ENCODE measurements at regions not wholly inside any gene's neighbourhood (a gene's known extent, or its start where the extent isn't known, plus 50 kb on each side); places are given as distances from the start of the nearest gene placed in this dataset.

DNA sequence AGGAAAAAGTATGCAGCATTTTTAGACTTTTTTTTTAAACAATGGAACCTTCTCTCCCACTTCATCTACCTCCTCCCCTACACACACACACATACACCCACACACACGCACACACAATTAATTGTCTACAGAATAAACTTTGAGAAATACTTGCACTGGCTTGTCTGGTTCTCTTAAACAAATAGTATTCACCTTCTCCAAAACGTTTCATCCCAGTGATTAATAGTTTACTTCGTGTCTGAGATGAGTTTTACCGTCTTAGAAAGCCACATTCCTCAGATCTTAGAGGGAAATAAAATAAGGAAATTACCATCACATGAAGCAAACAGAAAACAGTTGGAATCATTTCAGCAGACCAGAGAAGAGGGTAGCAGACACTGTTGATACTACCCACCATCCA, 570.6 kb upstream of the CLINT1 start:
- Histone ChIP-seq H3K9me3 (no peaks in the 10 kb centered on the region), H3K27me3 (no peaks in the 10 kb centered on the region), H3K4me1 (no peaks in the 10 kb centered on the region), H3K36me3 (no peaks in the 10 kb centered on the region), H3K27ac (no peak overlapping the region), H3K4me3 (no peak overlapping the region)
- DNase-seq = no peak
- TF ChIP-seq POLR2A (IDR thresholded peaks at IDR 0.05) = no peak

DNA sequence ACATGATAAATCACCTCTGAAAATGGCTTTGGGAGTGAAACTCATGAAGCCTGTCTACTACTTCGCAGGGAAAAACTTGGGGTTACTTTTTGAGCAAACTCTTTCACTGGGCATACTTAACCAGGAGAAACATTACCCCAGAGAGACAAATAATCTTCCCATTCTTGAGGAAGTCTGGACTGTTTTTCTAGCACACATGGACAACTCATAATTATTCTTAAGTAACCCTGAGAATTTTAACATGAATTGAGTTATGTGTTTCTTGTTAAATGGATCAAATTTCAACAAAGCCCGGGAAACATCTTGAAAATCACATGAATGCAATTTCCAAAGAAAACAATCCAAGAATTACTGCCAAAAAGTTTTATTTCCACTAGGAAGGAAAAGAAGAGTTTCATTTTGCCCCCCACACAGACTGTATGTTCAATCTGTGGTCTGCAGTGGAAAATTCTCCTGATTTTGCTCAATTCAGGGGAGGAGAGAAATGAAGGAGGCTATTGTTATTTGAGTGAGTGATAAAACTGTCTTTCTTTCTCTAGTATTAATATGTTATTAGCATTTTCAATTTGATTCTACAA, 564.8 kb upstream of the CLINT1 start:
- Histone ChIP-seq H3K4me1 (no peaks in the 10 kb centered on the region), H3K36me3 (no peaks in the 10 kb centered on the region), H3K27ac (no peak overlapping the region), H3K9me3 (no peaks in the 10 kb centered on the region), H3K4me3 (no peak overlapping the region), H3K27me3 (no peaks in the 10 kb centered on the region)
- TF ChIP-seq POLR2A (IDR thresholded peaks at IDR 0.05) = no peak
- no peak for TF ChIP-seq CTCF (IDR thresholded peaks at IDR 0.05)
- no peak for DNase-seq

DNA sequence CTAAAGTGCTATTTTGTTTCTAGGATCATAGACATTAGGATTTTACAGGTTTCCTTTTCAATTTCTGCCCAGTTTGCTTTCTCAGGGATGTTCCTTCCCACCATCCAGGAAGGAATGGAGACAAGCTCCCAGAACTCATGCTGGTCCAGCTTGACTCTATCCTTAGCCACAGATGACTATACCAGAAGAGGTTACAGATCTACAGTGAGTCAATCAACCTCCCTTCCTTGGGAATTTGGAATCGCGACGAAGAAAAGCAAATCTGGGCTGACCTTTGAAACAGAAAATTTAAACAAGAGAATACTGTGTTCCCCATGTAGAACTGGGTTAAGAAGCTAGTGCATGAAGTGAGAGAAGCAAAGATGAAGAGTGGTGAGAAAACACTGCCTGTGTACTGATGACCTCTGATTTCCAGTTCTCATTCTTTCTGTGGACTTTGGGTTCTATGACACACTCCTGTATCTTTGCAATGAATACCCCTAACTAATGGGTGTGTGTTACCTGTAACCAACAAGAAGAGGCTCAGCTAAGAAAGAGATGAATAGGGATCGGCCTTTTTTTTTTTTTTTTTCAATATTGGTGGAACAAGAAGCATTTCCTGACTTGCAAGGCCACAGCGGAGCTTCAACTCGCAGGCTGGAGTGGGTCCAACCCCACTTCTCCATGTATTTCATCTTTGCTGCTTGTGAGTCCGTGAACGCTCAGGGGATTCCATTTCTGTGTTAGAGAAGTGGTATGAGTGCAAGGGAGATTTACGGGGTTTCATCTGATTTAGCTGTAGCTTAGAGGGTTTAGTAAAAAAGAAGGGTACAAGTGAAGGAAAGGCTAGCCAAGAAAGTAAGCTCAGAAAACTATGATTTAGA, 563.9 kb upstream of the CLINT1 start:
- H3K27ac ChIP-seq = no peak overlapping the region
- TF ChIP-seq CTCF (IDR thresholded peaks at IDR 0.05) (no peak), POLR2A (IDR thresholded peaks at IDR 0.05) (no peak)
- no peaks in the 10 kb centered on the region for H3K9me3 ChIP-seq
- no peak overlapping the region for H3K4me3 ChIP-seq
- H3K27me3 ChIP-seq = no peaks in the 10 kb centered on the region
- H3K4me1 ChIP-seq = no peaks in the 10 kb centered on the region
- no peaks in the 10 kb centered on the region for H3K36me3 ChIP-seq
- no peak for DNase-seq

GRCh38 chr5:158421319-158421718, 562.4 kb upstream of the CLINT1 start:
- Histone ChIP-seq H3K27me3 (no peaks in the 10 kb centered on the region), H3K4me1 (no peaks in the 10 kb centered on the region), H3K4me3 (no peak overlapping the region), H3K9me3 (no peaks in the 10 kb centered on the region), H3K27ac (no peak overlapping the region), H3K36me3 (no peaks in the 10 kb centered on the region)
- DNase-seq = peak in 1 of 3 donors; percentile 25
- TF ChIP-seq POLR2A (IDR thresholded peaks at IDR 0.05) = no peak
- TF ChIP-seq CTCF (IDR thresholded peaks at IDR 0.05) = no peak

- no peak for TF ChIP-seq CTCF (IDR thresholded peaks at IDR 0.05)
- no peak for TF ChIP-seq POLR2A (IDR thresholded peaks at IDR 0.05)
- no peaks in the 10 kb centered on the region for H3K27me3 ChIP-seq
- no peaks in the 10 kb centered on the region for H3K36me3 ChIP-seq
- no peak overlapping the region for H3K4me3 ChIP-seq
- no peak overlapping the region for H3K27ac ChIP-seq
- no peaks in the 10 kb centered on the region for H3K9me3 ChIP-seq
- no peak for DNase-seq
- no peaks in the 10 kb centered on the region for H3K4me1 ChIP-seq
These were observed 560.2 kb upstream of the CLINT1 start for GRCh38 chr5:158419186-158419585.

GRCh38 chr5:158414780-158415179, 555.8 kb upstream of the CLINT1 start:
- Histone ChIP-seq H3K4me3 (no peak overlapping the region), H3K27me3 (no peaks in the 10 kb centered on the region), H3K27ac (no peak overlapping the region), H3K36me3 (no peaks in the 10 kb centered on the region), H3K9me3 (no peaks in the 10 kb centered on the region), H3K4me1 (no peaks in the 10 kb centered on the region)
- no peak for DNase-seq
- TF ChIP-seq CTCF (IDR thresholded peaks at IDR 0.05) = no peak
- no peak for TF ChIP-seq POLR2A (IDR thresholded peaks at IDR 0.05)

All from Peyer's patch (tissue), 4 donors.